KMS-11 (cell line): ENCODE measurements at regions not wholly inside any gene's neighbourhood (a gene's known extent, or its start where the extent isn't known, plus 50 kb on each side); places are given as distances from the start of the nearest gene placed in this dataset.

Source experiments
- H2AFZ ChIP-seq: fragments of 200-600 bp; sonication (generic); 2 replicates; pipeline ENCODE4 v1.6.1; 2016; ENCODE audit warnings: antibody characterized with exemption, mixed run types, low read depth
- H3K27ac ChIP-seq: fragments of 200-600 bp; sonication (generic); 2 replicates; pipeline ENCODE4 v1.6.1; 2016; ENCODE audit warnings: mild to moderate bottlenecking, mixed run types
- H3K27me3 ChIP-seq: fragments of 200-600 bp; sonication (generic); 2 replicates; pipeline ENCODE4 v1.6.1; 2017; ENCODE audit warnings: mild to moderate bottlenecking, low read depth, mixed run types, moderate library complexity; ENCODE audit not compliant: insufficient read depth
- H3K36me3 ChIP-seq: fragments of 200-600 bp; sonication (generic); 2 replicates; pipeline ENCODE4 v1.6.1; 2017; ENCODE audit warnings: mild to moderate bottlenecking, mixed run types; ENCODE audit not compliant: insufficient read depth
- H3K4me1 ChIP-seq: fragments of 200-600 bp; sonication (generic); 2 replicates; pipeline ENCODE4 v1.6.1; 2016; ENCODE audit warnings: mild to moderate bottlenecking, low read depth, mixed run types; ENCODE audit not compliant: poor library complexity, severe bottlenecking
- H3K4me2 ChIP-seq: fragments of 200-600 bp; sonication (generic); 2 replicates; pipeline ENCODE4 v1.7.0; 2016; ENCODE audit warnings: mild to moderate bottlenecking, mixed run types
- H3K4me3 ChIP-seq: fragments of 200-600 bp; sonication (generic); IDR thresholded peaks from 2 replicates; pipeline ENCODE4 v1.6.1; 2017; ENCODE audit warnings: low read depth, low read length, mixed read lengths; ENCODE audit not compliant: insufficient read depth
- H3K79me2 ChIP-seq: fragments of 200-600 bp; sonication (generic); 2 replicates; pipeline ENCODE4 v1.6.1; 2016; ENCODE audit warnings: low read depth, mixed run types; ENCODE audit not compliant: insufficient read depth
- H3K9ac ChIP-seq: fragments of 200-600 bp; sonication (generic); 2 replicates; pipeline ENCODE4 v1.6.1; 2016; ENCODE audit warnings: mild to moderate bottlenecking, mixed run types
- H4K20me1 ChIP-seq: fragments of 200-600 bp; sonication (generic); 2 replicates; pipeline ENCODE4 v1.6.1; 2016; ENCODE audit warnings: mild to moderate bottlenecking, mixed run types; ENCODE audit not compliant: insufficient read depth
- CTCF ChIP-seq: fragments of 200-600 bp; sonication (generic); conservative IDR thresholded peaks from 2 replicates; pipeline ENCODE4 v1.6.1; 2017; ENCODE audit warnings: low read depth, mild to moderate bottlenecking, antibody characterized with exemption, low read length, moderate library complexity, mixed read lengths

GRCh38 chr5:57551251-57551650 lies 68.6 kb upstream of the ACTBL2 start:
- no peak for TF ChIP-seq CTCF
- no peak overlapping the region for H3K4me3 ChIP-seq
- no peak overlapping the region for H2AFZ ChIP-seq
- H3K79me2 ChIP-seq: no peaks in the 10 kb centered on the region
- no peak overlapping the region for H3K27ac ChIP-seq
- H3K27me3 ChIP-seq: no peaks in the 10 kb centered on the region
- no peak overlapping the region for H3K4me2 ChIP-seq
- H3K36me3 ChIP-seq: no peaks in the 10 kb centered on the region
- H3K9ac ChIP-seq: no peak overlapping the region
- H4K20me1 ChIP-seq: no peaks in the 10 kb centered on the region
- H3K4me1 ChIP-seq: peaks cover 14% of the 10 kb centered on the region

DNA sequence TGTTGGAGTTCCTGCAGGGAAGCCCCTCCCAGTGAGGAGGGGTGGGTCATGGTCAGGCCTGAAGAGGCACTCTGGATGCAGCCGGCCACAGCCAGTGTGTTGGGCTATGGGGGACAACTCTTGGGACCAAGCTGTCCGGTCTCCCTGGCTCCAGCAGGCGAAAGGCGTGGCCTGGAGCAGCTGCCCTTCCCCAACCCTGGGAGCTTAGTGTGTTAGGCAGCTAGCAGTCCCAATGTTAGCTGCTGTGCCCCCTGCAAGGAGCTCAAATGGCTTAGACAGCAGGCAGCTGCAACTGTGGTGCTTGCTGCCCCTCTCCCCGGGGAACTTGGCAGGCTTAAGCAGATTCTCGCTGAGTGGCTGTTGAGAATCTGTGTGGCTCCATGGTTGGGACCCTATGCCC lies 67.5 kb upstream of the ACTBL2 start:
- no peak for TF ChIP-seq CTCF
- Histone ChIP-seq H3K27ac (no peak overlapping the region), H3K4me3 (no peak overlapping the region)

GRCh38 chr5:57549566-57549965 lies 67.0 kb upstream of the ACTBL2 start:
- peaks cover 14% of the 10 kb centered on the region for H3K4me1 ChIP-seq
- H3K27ac ChIP-seq: no peak overlapping the region
- no peak overlapping the region for H2AFZ ChIP-seq
- H3K4me3 ChIP-seq: no peak overlapping the region
- H3K4me2 ChIP-seq: peak overlapping the region; percentile 34; the same call in 1 of the 2 replicates
- H3K9ac ChIP-seq: no peak overlapping the region
- no peaks in the 10 kb centered on the region for H3K36me3 ChIP-seq
- H3K79me2 ChIP-seq: no peaks in the 10 kb centered on the region
- no peaks in the 10 kb centered on the region for H3K27me3 ChIP-seq
- no peak for TF ChIP-seq CTCF
- H4K20me1 ChIP-seq: no peaks in the 10 kb centered on the region

More for the DNA sequence above, 67.5 kb upstream of the ACTBL2 start:
- Histone ChIP-seq H3K4me2 (peak overlapping the region; percentile 34; the same call in 1 of the 2 replicates), H3K9ac (no peak overlapping the region), H3K36me3 (no peaks in the 10 kb centered on the region), H3K4me1 (peaks cover 14% of the 10 kb centered on the region), H3K79me2 (no peaks in the 10 kb centered on the region), H2AFZ (no peak overlapping the region), H3K27me3 (no peaks in the 10 kb centered on the region), H4K20me1 (no peaks in the 10 kb centered on the region)

DNA sequence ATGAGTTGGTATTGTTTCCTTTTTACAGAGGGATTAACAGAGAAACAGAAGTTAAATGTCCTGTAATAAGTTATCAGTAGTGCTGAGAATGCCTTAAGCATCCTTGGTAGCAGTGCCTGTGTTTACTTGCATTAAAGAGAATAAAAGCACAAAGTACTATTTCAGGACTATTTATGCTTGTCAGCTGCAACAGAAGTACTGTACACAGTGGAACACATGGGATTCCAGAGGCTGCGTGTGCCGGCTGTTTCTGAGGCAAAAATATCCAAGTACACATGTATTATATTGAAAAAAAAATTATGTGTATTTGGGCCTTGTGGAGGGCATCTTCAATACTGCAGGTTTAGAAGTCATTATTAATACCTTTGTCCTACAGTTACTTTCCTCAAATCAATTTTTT lies 58.2 kb upstream of the ACTBL2 start:
- Histone ChIP-seq H2AFZ (no peak overlapping the region), H3K4me3 (no peak overlapping the region), H3K36me3 (no peaks in the 10 kb centered on the region), H3K79me2 (no peaks in the 10 kb centered on the region), H3K27ac (no peak overlapping the region), H4K20me1 (no peaks in the 10 kb centered on the region), H3K4me1 (no peaks in the 10 kb centered on the region), H3K4me2 (no peak overlapping the region), H3K27me3 (no peaks in the 10 kb centered on the region), H3K9ac (no peak overlapping the region)
- no peak for TF ChIP-seq CTCF
